Astrocyte of the cerebellum (primary cell): ENCODE measurements at regions not wholly inside any gene's neighbourhood (a gene's known extent, or its start where the extent isn't known, plus 50 kb on each side); places are given as distances from the start of the nearest gene placed in this dataset.

ENCODE experiments used
- DNase-seq: peaks from one replicate; pipeline ENCODE4 v3.0.0-alpha.2; 2011; ENCODE audit warnings: low read depth
- H3K4me3 ChIP-seq: 2 replicates; pipeline ENCODE4 v1.5.1; 2011; ENCODE audit warnings: mild to moderate bottlenecking, low read depth, low read length, moderate library complexity
- in situ Hi-C: cut with HindIII; loops from 2 replicates; pipeline ENCODE4 v1.10.0; 2017; ENCODE audit warnings: low sequenced_read_pairs
- TF ChIP-seq, protein P1 (sequence below): IDR thresholded peaks from 2 replicates; pipeline ENCODE4 v1.5.1; 2012; ENCODE audit warnings: low read length, low read depth, moderate library complexity, mild to moderate bottlenecking; ENCODE audit errors: missing control alignments

DNA sequence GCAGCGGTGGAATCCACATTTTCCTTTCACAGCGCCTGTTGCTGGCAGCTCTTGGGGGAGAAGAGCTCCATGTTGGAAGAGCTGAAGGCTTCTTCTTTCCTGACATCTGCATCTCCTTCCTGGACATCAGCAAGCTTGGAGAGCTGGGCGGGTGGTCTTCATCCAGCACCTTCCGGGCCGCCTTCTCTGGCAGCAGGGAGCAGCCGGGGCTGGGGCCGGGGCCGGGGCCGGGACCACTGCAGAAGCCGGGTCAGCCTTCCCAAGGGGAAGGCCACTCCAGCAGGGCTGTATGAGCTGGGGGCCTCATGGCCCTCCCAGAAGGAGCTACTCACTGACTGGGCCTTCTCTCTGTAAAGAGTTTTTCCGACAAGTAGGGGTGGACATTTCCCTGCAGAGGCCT lies 787.5 kb downstream of the TLE4 start:
- no peak overlapping the region for H3K4me3 ChIP-seq
- DNase-seq = no peak
- in situ Hi-C loops = no loop called here
- TF ChIP-seq, protein P1, sequence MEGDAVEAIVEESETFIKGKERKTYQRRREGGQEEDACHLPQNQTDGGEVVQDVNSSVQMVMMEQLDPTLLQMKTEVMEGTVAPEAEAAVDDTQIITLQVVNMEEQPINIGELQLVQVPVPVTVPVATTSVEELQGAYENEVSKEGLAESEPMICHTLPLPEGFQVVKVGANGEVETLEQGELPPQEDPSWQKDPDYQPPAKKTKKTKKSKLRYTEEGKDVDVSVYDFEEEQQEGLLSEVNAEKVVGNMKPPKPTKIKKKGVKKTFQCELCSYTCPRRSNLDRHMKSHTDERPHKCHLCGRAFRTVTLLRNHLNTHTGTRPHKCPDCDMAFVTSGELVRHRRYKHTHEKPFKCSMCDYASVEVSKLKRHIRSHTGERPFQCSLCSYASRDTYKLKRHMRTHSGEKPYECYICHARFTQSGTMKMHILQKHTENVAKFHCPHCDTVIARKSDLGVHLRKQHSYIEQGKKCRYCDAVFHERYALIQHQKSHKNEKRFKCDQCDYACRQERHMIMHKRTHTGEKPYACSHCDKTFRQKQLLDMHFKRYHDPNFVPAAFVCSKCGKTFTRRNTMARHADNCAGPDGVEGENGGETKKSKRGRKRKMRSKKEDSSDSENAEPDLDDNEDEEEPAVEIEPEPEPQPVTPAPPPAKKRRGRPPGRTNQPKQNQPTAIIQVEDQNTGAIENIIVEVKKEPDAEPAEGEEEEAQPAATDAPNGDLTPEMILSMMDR = no peak

DNA sequence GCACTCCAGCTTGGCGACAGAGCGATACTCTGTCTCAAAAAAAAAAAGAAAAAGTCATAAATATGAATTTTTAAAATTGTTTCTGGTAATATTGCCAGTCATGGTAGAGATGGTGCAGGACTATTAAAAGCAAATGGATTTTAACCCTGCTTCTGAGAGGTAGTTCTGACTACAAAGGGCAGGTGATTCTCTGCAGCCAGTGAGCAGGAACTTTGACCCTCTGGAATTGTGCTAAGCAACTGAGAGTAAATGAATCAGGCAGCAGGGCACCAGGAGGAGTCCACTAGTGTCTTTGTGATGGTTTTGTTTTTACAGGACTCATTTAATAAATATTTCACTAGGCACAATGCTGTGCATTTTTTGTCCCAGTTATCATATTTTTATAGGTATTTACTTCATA lies 781.2 kb downstream of the TLE4 start:
- in situ Hi-C loops = no loop called here
- TF ChIP-seq, protein P1 = no peak
- H3K4me3 ChIP-seq = no peak overlapping the region
- DNase-seq = no peak

DNA sequence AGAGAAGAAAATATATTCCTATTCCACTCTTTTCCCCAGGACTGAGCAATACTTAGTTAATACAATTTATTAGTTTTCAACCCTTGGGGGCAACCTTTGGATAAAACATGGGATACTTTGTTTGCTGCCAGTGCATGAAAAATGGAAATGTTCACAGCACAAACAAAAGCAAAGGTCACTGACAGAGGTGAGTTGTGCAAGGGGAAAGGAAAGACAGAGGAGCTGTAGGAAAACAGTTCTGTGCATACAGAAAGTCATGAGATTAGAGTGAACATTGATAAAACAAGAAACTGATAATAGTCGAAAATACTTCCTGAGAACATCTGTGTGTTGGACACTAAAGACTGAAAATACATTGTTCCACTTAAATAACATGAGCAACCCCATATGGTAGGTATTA lies 779.8 kb downstream of the TLE4 start:
- in situ Hi-C loops = no loop called here
- TF ChIP-seq, protein P1 = no peak
- DNase-seq = no peak
- H3K4me3 ChIP-seq = no peak overlapping the region

DNA sequence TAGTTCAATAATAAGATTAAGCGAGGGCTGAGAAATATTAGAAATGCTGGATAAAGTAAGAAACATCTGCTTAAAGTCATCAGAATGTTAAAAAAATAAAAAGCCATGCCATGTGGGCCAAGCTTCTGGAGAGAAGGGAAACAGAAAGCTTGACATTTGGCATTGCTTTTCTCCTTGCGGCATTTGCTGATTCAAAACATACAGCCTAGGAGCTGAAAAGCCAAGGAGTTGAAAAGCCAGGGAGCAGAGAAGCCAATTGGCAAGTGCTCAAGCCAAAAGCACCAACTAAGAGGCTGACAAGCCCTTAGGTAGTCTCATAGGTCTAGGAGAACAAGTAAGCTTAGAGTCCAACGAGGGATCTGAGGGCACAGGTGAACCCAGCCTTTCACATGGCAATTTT lies 754.3 kb downstream of the TLE4 start:
- peak; percentile 28 for DNase-seq
- in situ Hi-C loops = no loop called here
- TF ChIP-seq, protein P1 = no peak
- H3K4me3 ChIP-seq = no peak overlapping the region

DNA sequence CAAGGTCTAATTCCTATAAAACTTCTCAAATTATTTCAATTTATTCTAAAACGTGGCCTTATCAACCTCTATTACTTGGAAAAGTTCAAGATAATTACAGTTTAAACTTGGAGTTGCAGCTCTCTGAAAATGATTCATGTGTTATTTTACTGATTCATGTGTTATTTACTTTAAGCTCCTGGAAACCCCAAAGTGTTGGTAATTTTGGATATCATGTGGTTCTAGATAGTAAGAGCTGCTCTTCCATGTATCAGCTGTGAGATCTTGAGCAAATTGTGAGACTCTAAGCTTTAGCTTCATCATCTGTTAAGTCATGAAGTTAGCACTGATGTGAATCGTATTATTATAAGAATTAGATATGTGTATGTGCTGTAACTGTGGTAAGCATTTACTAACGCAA lies 749.2 kb downstream of the TLE4 start:
- in situ Hi-C loops = no loop called here
- peak; percentile 54 for DNase-seq
- TF ChIP-seq, protein P1 = no peak
- H3K4me3 ChIP-seq = no peak overlapping the region

DNA sequence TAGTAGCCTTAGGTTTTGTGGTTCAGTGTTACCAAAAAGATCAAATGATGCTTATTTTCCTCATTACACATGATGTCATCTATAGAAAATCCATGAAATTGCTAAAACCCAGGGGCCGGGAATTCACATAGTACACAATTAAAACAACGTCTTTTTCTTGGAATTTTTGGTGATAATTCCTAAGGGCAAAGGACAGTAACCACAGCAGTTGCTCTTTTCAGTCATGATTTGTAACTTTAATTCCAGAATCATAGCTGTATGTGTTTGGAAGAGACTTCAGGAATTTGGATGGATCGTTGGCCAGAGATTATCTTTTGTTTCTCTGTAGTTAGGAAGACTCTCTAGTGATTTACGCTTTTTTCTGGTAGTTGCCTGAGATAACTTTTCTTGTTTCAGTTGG lies 748.7 kb downstream of the TLE4 start:
- peak; percentile 71 for DNase-seq
- no peak overlapping the region for H3K4me3 ChIP-seq
- TF ChIP-seq, protein P1 = no peak
- in situ Hi-C loops = no loop called here

DNA sequence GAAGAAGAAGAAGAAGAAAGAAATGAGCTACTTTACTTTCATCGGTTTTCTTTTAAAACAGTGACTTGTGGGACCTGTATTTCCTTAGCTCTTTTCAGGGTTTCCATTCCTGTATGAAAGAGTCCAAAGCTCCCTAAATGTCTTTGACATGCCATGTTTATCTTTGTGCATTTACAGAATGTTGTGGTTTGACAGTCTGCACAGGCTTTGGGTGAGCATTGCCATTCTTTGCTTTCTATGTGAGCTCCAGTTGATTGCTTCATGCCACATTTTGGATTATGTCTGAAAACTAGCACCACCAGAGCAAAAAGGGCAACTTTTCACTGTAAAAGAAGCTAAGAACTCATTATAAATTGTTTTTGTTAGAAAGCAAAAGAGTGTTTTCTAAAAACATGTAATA lies 733.4 kb downstream of the TLE4 start:
- TF ChIP-seq, protein P1 = no peak
- in situ Hi-C loops = no loop called here
- DNase-seq = no peak
- H3K4me3 ChIP-seq = no peak overlapping the region
